ENCODE measurements at regions not wholly inside any gene's neighbourhood (a gene's known extent, or its start where the extent isn't known, plus 50 kb on each side); places are given as distances from the start of the nearest gene placed in this dataset.

GRCh38 chr4:15348236-15348635, 79.6 kb upstream of the C1QTNF7 start:
- TF ChIP-seq TAF1 (IDR thresholded peaks at IDR 0.05; ENCODE audit: low read depth) (no peak), EGR1 (IDR thresholded peaks at IDR 0.05) (no peak), CREB1 (IDR thresholded peaks at IDR 0.05; ENCODE audit: low read depth) (no peak), EP300 (IDR thresholded peaks at IDR 0.05; ENCODE audit: borderline replicate concordance) (no peak), RAD21 (IDR thresholded peaks at IDR 0.05; ENCODE audit: low read depth) (no peak), CEBPB (IDR thresholded peaks at IDR 0.05) (no peak), YY1 (IDR thresholded peaks at IDR 0.05; ENCODE audit: low read depth) (no peak), MAX (IDR thresholded peaks at IDR 0.05) (no peak), TEAD4 (IDR thresholded peaks at IDR 0.05) (no peak)
- TF ChIP-seq, protein P1, sequence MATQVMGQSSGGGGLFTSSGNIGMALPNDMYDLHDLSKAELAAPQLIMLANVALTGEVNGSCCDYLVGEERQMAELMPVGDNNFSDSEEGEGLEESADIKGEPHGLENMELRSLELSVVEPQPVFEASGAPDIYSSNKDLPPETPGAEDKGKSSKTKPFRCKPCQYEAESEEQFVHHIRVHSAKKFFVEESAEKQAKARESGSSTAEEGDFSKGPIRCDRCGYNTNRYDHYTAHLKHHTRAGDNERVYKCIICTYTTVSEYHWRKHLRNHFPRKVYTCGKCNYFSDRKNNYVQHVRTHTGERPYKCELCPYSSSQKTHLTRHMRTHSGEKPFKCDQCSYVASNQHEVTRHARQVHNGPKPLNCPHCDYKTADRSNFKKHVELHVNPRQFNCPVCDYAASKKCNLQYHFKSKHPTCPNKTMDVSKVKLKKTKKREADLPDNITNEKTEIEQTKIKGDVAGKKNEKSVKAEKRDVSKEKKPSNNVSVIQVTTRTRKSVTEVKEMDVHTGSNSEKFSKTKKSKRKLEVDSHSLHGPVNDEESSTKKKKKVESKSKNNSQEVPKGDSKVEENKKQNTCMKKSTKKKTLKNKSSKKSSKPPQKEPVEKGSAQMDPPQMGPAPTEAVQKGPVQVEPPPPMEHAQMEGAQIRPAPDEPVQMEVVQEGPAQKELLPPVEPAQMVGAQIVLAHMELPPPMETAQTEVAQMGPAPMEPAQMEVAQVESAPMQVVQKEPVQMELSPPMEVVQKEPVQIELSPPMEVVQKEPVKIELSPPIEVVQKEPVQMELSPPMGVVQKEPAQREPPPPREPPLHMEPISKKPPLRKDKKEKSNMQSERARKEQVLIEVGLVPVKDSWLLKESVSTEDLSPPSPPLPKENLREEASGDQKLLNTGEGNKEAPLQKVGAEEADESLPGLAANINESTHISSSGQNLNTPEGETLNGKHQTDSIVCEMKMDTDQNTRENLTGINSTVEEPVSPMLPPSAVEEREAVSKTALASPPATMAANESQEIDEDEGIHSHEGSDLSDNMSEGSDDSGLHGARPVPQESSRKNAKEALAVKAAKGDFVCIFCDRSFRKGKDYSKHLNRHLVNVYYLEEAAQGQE (IDR thresholded peaks at IDR 0.05; ENCODE audit: low read depth) = no peak

All from Ishikawa (cell line).